HEK293 (cell line): ENCODE measurements at regions not wholly inside any gene's neighbourhood (a gene's known extent, or its start where the extent isn't known, plus 50 kb on each side); places are given as distances from the start of the nearest gene placed in this dataset.

Source experiments
- SP2 ChIP-seq: fragments of 450-650 bp; formaldehyde crosslinking; IDR thresholded peaks from 2 replicates; pipeline ENCODE4 v1.5.1; 2016; ENCODE audit warnings: missing biosample characterization, missing genetic modification characterization
- TCF7L2 ChIP-seq: IDR thresholded peaks from 2 replicates; pipeline ENCODE4 v1.6.1; 2011; ENCODE audit warnings: low read depth, mild to moderate bottlenecking, inconsistent platforms, low read length, moderate library complexity, borderline replicate concordance
- ZNF112 ChIP-seq: fragments of 450-650 bp; formaldehyde crosslinking; IDR thresholded peaks from 2 replicates; pipeline ENCODE4 v1.5.0; 2017; ENCODE audit warnings: missing biosample characterization, missing genetic modification characterization
- ZNF121 ChIP-seq: fragments of 450-650 bp; formaldehyde crosslinking; IDR thresholded peaks from 2 replicates; pipeline ENCODE4 v1.5.1; 2016; ENCODE audit warnings: missing biosample characterization, missing genetic modification characterization
- ZNF146 ChIP-seq: fragments of 450-650 bp; formaldehyde crosslinking; IDR thresholded peaks from 2 replicates; pipeline ENCODE4 v1.5.1; 2016; ENCODE audit warnings: missing biosample characterization, missing genetic modification characterization
- ZNF155 ChIP-seq: fragments of 450-650 bp; formaldehyde crosslinking; IDR thresholded peaks from 2 replicates; pipeline ENCODE4 v1.5.1; 2016; ENCODE audit warnings: missing biosample characterization, missing genetic modification characterization
- ZNF248 ChIP-seq: fragments of 450-650 bp; formaldehyde crosslinking; IDR thresholded peaks from 2 replicates; pipeline ENCODE4 v1.5.1; 2017; ENCODE audit warnings: missing biosample characterization, missing genetic modification characterization
- ZNF623 ChIP-seq: fragments of 450-650 bp; formaldehyde crosslinking; IDR thresholded peaks from 2 replicates; pipeline ENCODE4 v1.5.1; 2016; ENCODE audit warnings: missing biosample characterization, missing genetic modification characterization
- ZNF670 ChIP-seq: fragments of 450-650 bp; formaldehyde crosslinking; IDR thresholded peaks from 2 replicates; pipeline ENCODE4 v1.5.1; 2016; ENCODE audit warnings: missing biosample characterization, missing genetic modification characterization, low read depth
- TF ChIP-seq, protein P1 (sequence below): fragments of 450-650 bp; formaldehyde crosslinking; IDR thresholded peaks from 2 replicates; pipeline ENCODE4 v1.5.1; 2016; ENCODE audit warnings: missing biosample characterization, missing genetic modification characterization
- TF ChIP-seq, protein P2 (sequence below): fragments of 450-650 bp; formaldehyde crosslinking; IDR thresholded peaks from 2 replicates; pipeline ENCODE4 v1.5.1; 2016; ENCODE audit warnings: missing biosample characterization, missing genetic modification characterization
- TF ChIP-seq, protein P3 (sequence below): fragments of 450-650 bp; formaldehyde crosslinking; IDR thresholded peaks from 2 replicates; pipeline ENCODE4 v1.5.1; 2016; ENCODE audit warnings: missing biosample characterization, missing genetic modification characterization
- TF ChIP-seq, protein P4 (sequence below): fragments of 450-650 bp; formaldehyde crosslinking; IDR thresholded peaks from 2 replicates; pipeline ENCODE4 v1.5.1; 2016; ENCODE audit warnings: missing biosample characterization, missing genetic modification characterization
- TF ChIP-seq, protein P5 (sequence below): fragments of 450-650 bp; formaldehyde crosslinking; IDR thresholded peaks from 2 replicates; pipeline ENCODE4 v1.5.1; 2016; ENCODE audit warnings: missing biosample characterization, missing genetic modification characterization, low read depth

DNA sequence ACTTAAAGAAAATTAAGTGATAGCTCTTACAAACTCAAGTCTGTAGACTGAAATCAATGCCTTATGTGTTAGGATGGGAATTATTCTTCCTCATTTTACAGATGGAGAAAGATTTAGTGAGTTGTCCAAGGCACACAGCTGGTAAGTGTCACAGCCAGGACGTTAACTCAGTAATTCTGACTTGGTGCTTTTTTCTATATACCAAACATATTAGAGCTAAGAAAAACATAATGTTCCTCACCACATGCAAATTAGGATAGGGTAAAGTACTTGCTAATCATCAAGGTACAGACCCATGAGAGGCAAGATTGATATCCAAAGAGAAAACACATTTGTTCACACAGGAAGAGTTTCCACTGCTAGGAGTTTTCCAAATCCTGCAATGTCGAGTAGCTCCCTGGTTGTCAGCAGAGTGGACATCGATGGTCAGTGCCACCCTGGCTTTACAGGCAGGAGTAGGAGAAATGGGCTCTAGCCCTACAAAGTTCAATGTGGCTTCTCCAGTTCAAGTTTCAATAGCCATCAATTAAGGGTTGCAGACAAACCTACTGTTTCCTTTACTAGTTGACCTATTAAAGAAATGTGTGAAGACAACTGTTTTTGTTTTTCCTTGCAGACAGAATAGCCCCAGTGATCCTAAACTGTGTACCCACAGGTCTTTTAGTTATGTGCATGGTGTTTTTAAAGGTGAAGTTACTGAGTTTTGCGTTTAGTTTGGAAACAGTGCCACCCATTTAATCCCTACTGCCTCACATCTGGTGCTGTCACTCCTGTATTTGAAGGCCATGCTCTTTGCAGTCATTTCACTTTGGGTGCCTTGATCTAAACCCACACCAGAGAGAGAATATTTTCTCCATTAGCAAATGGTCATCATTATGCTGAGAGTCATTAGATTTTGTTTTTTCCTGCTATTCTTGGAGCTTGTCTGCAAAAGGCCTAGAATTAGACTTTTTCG, 460.8 kb upstream of the SMARCA2 start:
- TF ChIP-seq ZNF121 (tag by site-specific recombination) (no peak), ZNF155 (no peak), ZNF248 (tag by site-specific recombination) (no peak), ZNF146 (tag by site-specific recombination) (no peak), ZNF112 (tag by site-specific recombination) (no peak), ZNF623 (tag by site-specific recombination) (no peak), TCF7L2 (no peak), ZNF670 (tag by site-specific recombination) (no peak), SP2 (tag by site-specific recombination) (no peak)
- TF ChIP-seq, protein P1, sequence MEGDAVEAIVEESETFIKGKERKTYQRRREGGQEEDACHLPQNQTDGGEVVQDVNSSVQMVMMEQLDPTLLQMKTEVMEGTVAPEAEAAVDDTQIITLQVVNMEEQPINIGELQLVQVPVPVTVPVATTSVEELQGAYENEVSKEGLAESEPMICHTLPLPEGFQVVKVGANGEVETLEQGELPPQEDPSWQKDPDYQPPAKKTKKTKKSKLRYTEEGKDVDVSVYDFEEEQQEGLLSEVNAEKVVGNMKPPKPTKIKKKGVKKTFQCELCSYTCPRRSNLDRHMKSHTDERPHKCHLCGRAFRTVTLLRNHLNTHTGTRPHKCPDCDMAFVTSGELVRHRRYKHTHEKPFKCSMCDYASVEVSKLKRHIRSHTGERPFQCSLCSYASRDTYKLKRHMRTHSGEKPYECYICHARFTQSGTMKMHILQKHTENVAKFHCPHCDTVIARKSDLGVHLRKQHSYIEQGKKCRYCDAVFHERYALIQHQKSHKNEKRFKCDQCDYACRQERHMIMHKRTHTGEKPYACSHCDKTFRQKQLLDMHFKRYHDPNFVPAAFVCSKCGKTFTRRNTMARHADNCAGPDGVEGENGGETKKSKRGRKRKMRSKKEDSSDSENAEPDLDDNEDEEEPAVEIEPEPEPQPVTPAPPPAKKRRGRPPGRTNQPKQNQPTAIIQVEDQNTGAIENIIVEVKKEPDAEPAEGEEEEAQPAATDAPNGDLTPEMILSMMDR (tag by site-specific recombination): no peak
- TF ChIP-seq, protein P2, sequence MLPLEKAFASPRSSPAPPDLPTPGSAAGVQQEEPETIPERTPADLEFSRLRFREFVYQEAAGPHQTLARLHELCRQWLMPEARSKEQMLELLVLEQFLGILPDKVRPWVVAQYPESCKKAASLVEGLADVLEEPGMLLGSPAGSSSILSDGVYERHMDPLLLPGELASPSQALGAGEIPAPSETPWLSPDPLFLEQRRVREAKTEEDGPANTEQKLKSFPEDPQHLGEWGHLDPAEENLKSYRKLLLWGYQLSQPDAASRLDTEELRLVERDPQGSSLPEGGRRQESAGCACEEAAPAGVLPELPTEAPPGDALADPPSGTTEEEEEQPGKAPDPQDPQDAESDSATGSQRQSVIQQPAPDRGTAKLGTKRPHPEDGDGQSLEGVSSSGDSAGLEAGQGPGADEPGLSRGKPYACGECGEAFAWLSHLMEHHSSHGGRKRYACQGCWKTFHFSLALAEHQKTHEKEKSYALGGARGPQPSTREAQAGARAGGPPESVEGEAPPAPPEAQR (tag by site-specific recombination): no peak
- TF ChIP-seq, protein P3, sequence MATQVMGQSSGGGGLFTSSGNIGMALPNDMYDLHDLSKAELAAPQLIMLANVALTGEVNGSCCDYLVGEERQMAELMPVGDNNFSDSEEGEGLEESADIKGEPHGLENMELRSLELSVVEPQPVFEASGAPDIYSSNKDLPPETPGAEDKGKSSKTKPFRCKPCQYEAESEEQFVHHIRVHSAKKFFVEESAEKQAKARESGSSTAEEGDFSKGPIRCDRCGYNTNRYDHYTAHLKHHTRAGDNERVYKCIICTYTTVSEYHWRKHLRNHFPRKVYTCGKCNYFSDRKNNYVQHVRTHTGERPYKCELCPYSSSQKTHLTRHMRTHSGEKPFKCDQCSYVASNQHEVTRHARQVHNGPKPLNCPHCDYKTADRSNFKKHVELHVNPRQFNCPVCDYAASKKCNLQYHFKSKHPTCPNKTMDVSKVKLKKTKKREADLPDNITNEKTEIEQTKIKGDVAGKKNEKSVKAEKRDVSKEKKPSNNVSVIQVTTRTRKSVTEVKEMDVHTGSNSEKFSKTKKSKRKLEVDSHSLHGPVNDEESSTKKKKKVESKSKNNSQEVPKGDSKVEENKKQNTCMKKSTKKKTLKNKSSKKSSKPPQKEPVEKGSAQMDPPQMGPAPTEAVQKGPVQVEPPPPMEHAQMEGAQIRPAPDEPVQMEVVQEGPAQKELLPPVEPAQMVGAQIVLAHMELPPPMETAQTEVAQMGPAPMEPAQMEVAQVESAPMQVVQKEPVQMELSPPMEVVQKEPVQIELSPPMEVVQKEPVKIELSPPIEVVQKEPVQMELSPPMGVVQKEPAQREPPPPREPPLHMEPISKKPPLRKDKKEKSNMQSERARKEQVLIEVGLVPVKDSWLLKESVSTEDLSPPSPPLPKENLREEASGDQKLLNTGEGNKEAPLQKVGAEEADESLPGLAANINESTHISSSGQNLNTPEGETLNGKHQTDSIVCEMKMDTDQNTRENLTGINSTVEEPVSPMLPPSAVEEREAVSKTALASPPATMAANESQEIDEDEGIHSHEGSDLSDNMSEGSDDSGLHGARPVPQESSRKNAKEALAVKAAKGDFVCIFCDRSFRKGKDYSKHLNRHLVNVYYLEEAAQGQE (tag by site-specific recombination): no peak
- TF ChIP-seq, protein P4, sequence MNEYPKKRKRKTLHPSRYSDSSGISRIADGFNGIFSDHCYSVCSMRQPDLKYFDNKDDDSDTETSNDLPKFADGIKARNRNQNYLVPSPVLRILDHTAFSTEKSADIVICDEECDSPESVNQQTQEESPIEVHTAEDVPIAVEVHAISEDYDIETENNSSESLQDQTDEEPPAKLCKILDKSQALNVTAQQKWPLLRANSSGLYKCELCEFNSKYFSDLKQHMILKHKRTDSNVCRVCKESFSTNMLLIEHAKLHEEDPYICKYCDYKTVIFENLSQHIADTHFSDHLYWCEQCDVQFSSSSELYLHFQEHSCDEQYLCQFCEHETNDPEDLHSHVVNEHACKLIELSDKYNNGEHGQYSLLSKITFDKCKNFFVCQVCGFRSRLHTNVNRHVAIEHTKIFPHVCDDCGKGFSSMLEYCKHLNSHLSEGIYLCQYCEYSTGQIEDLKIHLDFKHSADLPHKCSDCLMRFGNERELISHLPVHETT (tag by site-specific recombination): no peak
- TF ChIP-seq, protein P5, sequence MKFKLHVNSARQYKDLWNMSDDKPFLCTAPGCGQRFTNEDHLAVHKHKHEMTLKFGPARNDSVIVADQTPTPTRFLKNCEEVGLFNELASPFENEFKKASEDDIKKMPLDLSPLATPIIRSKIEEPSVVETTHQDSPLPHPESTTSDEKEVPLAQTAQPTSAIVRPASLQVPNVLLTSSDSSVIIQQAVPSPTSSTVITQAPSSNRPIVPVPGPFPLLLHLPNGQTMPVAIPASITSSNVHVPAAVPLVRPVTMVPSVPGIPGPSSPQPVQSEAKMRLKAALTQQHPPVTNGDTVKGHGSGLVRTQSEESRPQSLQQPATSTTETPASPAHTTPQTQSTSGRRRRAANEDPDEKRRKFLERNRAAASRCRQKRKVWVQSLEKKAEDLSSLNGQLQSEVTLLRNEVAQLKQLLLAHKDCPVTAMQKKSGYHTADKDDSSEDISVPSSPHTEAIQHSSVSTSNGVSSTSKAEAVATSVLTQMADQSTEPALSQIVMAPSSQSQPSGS (tag by site-specific recombination): no peak
